K562 (cell line): ENCODE measurements at regions not wholly inside any gene's neighbourhood (a gene's known extent, or its start where the extent isn't known, plus 50 kb on each side); places are given as distances from the start of the nearest gene placed in this dataset.

Experiments
- ATAC-seq: fragments of 200-7000 bp; cut with Tn5 transposase; 3 replicates; pipeline ENCODE4 v1.9.1; 2020; ENCODE audit warnings: moderate library complexity
- BruUV-seq: library from RNA; stranded (reverse); fragments of 400-500 nt; replicated peaks from 2 replicates; lab custom pipeline; 2021; lab: Mats Ljungman, UMichigan
- CTCF ChIA-PET: fragments of 300-600 bp; formaldehyde crosslinking; extraction: SDS; loops from one replicate; lab custom pipeline; 2021; ENCODE audit warnings: low intra/inter-chr PET ratio; lab: Yijun Ruan, JAX
- POLR2A ChIA-PET: fragments of 300-600, 350-650 bp; sonication (Branson Sonifier 250); formaldehyde crosslinking; extraction: SDS; loops from one replicate; lab custom pipeline; 2021; ENCODE audit warnings: antibody characterized with exemption, inconsistent platforms; lab: Yijun Ruan, JAX
- DNase-seq, 4 experiments: peaks; one replicate each; pipeline versions ENCODE4 v3.0.0 to v3.0.0-alpha.2; 2011 to 2018; ENCODE audit warnings: low spot score in 3 of 4, mixed read lengths in 3 of 4; ENCODE audit errors: extremely low read depth in 1 of 4
- FAIRE-seq: peaks from 2 replicates; lab custom pipeline; 2011; peaks lifted over from hg19 to GRCh38; lab: Jason Lieb, UNC
- H2AFZ ChIP-seq: 2 replicates; pipeline ENCODE4 v1.6.0; 2011; ENCODE audit warnings: low read depth, low read length, control low read depth, inconsistent platforms
- H3K27ac ChIP-seq: fragments of 200-600 bp; 3 replicates; pipeline ENCODE4 v1.8.0; 2011; ENCODE audit warnings: low read depth, mild to moderate bottlenecking, control low read depth, inconsistent platforms, low read length, moderate library complexity, mixed read lengths; ENCODE audit errors: extremely low read depth
- H3K27me3 ChIP-seq, 2 experiments: fragments of 300-600 bp in 1 of 2; 2 replicates in 1 of 2; 3 replicates in 1 of 2; pipeline versions ENCODE4 v1.6.0 to v1.8.0; 2011; ENCODE audit warnings: inconsistent platforms in 2 of 2, low read length in 2 of 2, mild to moderate bottlenecking in 1 of 2, mixed read lengths in 1 of 2, moderate library complexity in 1 of 2; ENCODE audit not compliant: control insufficient read depth in 2 of 2, insufficient read depth in 2 of 2
- H3K36me3 ChIP-seq: fragments of 300-600 bp; 3 replicates; pipeline ENCODE4 v1.8.0; 2011; ENCODE audit warnings: mild to moderate bottlenecking, low read length, inconsistent platforms; ENCODE audit not compliant: control insufficient read depth, insufficient read depth
- H3K4me1 ChIP-seq, 2 experiments: fragments of 200-600 bp in 1 of 2; replicated peaks in 1 of 2; 2 replicates in 1 of 2; 3 replicates in 1 of 2; pipeline versions ENCODE4 v1.5.1 to v1.8.0; 2011; ENCODE audit warnings: inconsistent platforms in 2 of 2, low read length in 2 of 2, mild to moderate bottlenecking in 1 of 2, mixed read lengths in 1 of 2, moderate library complexity in 1 of 2; ENCODE audit not compliant: control insufficient read depth in 2 of 2, insufficient read depth in 2 of 2
- H3K4me2 ChIP-seq: 2 replicates; pipeline ENCODE4 v1.6.1; 2011; ENCODE audit warnings: low read length, control low read depth, inconsistent platforms, mixed read lengths; ENCODE audit not compliant: insufficient read depth
- H3K4me3 ChIP-seq: fragments of 200-600 bp; sonication (generic), shearing (Covaris generic); 2 replicates; pipeline ENCODE4 v1.5.1; 2016; ENCODE audit warnings: control low read depth, inconsistent platforms
- H3K79me2 ChIP-seq: fragments of 200-600 bp; 3 replicates; pipeline ENCODE4 v1.8.0; 2011; ENCODE audit warnings: low read length, inconsistent platforms; ENCODE audit not compliant: control insufficient read depth, insufficient read depth
- H3K9ac ChIP-seq, 2 experiments: 2 replicates each; pipeline versions ENCODE4 v1.6.0 to v1.6.1; 2011; ENCODE audit warnings: low read depth in 2 of 2, low read length in 2 of 2, control low read depth in 1 of 2, inconsistent platforms in 1 of 2, mild to moderate bottlenecking in 1 of 2, mixed read lengths in 1 of 2; ENCODE audit not compliant: insufficient read depth in 1 of 2
- H3K9me1 ChIP-seq: one replicate; pipeline ENCODE4 v1.6.0; 2011; ENCODE audit warnings: inconsistent platforms, mild to moderate bottlenecking, low read length, moderate library complexity; ENCODE audit not compliant: control insufficient read depth, insufficient read depth
- H3K9me3 ChIP-seq: replicated peaks from 2 replicates; pipeline ENCODE4 v1.5.1; 2011; ENCODE audit warnings: low read depth, low read length, inconsistent platforms; ENCODE audit not compliant: control insufficient read depth, insufficient read depth
- H4K20me1 ChIP-seq: replicated peaks from 2 replicates; pipeline ENCODE4 v1.6.1; 2011; ENCODE audit warnings: low read length, inconsistent platforms, mixed read lengths; ENCODE audit not compliant: control insufficient read depth, insufficient read depth
- CBX3 ChIP-seq, 2 experiments: IDR thresholded peaks; 1 replicate in 1 of 2; 2 replicates in 1 of 2; pipeline ENCODE4 v1.6.1; 2012; ENCODE audit warnings: inconsistent platforms in 2 of 2, low read length in 2 of 2, borderline replicate concordance in 1 of 2, control low read depth in 1 of 2
- E2F5 ChIP-seq: sonication (generic); formaldehyde crosslinking; IDR thresholded peaks from 2 replicates; pipeline ENCODE4 v1.8.0; 2022; ENCODE audit warnings: mild to moderate bottlenecking, missing genetic modification reagents
- MCM2 ChIP-seq: fragments of 450-650 bp; IDR thresholded peaks from 2 replicates; pipeline ENCODE4 v1.6.1; 2017; ENCODE audit warnings: low read depth, mild to moderate bottlenecking
- PTBP1 ChIP-seq: fragments of 200-400 bp; formaldehyde crosslinking; IDR thresholded peaks from 2 replicates; pipeline ENCODE4 v1.6.1; 2017; ENCODE audit warnings: low read depth, low read length
- ZNF121 ChIP-seq: sonication (generic); formaldehyde crosslinking; conservative IDR thresholded peaks from 2 replicates; pipeline ENCODE4 v1.8.0; 2022; ENCODE audit warnings: missing genetic modification reagents
- ZNF232 ChIP-seq: sonication (generic); formaldehyde crosslinking; IDR thresholded peaks from 2 replicates; pipeline ENCODE4 v1.8.0; 2022; ENCODE audit warnings: mild to moderate bottlenecking, missing genetic modification reagents
- ZNF316 ChIP-seq: fragments of 450-650 bp; IDR thresholded peaks from 2 replicates; pipeline ENCODE4 v1.6.1; 2016
- WGBS: fragments of 100-300 bp; shearing (Covaris generic); methylation state at CpG from one replicate; pipeline ENCODE4 v1.1.6; 2016; ENCODE audit warnings: low coverage, mixed read lengths; ENCODE audit not compliant: insufficient coverage; ENCODE audit errors: missing lambda C conversion rate; 5-methylcytosine and 5-hydroxymethylcytosine counted together
- in situ Hi-C: fragments of 300-500 bp; cut with MboI; formaldehyde crosslinking; loops from 4 replicates; pipeline ENCODE4 v1.15.0; 2018; ENCODE audit warnings: inconsistent platforms, mixed read lengths
- intact Hi-C: fragments of 100-400 bp; cut with micrococcal nuclease; formaldehyde crosslinking; loops from 2 replicates; pipeline ENCODE4 v1.14.2; 2022

DNA sequence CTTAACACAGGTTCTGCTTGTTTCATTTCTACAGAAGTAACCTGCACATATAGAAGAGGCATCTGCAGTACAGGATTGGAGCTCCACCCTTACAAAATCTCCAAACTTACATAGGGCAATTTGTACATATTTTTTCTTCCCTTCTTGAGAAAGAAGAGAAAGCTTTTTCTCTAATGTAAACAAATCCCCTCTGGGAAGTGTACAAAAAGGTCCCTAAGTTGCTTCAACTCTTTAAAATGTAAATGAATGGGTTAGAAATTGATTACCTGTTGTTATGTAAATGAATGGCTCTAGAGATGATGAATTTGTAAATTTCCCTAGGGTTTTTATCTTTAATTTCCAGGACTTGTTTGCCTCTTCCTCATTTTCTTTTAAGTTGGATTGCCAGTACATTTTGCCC, 1183.7 kb downstream of the MRPL39 start:
- Histone ChIP-seq H4K20me1 (no peaks in the 10 kb centered on the region), H3K4me1 (no peaks in the 10 kb centered on the region), H3K9me3 (no peaks in the 10 kb centered on the region), H3K27ac (no peak overlapping the region), H3K27me3 (no peaks in the 10 kb centered on the region), H3K4me2 (no peak overlapping the region), H3K9me1 (no peaks in the 10 kb centered on the region), H3K36me3 (no peaks in the 10 kb centered on the region), H3K9ac (no peak overlapping the region), H3K4me3 (no peak overlapping the region), H3K79me2 (no peaks in the 10 kb centered on the region), H2AFZ (no peak overlapping the region)
- no peak for TF ChIP-seq CBX3 (IDR thresholded peaks at IDR 0.05; ENCODE audit: borderline replicate concordance in 1 of 2, low read length in 2 of 2)
- BruUV-seq: no TSS peak
- in situ Hi-C loops (no loop called here), intact Hi-C loops (no loop called here)
- ChIA-PET CTCF (no interaction called here), POLR2A (no interaction called here)
- no peak for ATAC-seq
- no peak for DNase-seq
- no peak for FAIRE-seq

DNA sequence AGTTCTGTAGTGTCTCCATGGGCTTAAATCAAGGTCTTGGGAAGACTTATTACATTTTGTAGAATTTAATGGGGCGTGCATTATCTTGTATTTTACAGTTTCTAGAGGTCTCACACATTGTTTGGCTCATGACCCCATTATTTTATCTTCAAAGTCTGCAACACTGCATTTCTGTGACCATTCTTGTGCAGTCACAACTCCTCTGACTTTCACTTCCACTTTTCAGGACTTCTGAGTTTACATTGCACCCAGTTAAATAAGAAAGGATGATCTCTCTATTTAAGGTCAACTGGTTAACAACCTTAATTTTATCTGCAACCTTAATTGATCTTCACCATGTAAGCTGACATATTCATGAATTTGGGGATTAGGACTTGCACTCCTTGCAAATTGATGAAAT, 1186.6 kb downstream of the MRPL39 start:
- Histone ChIP-seq H3K36me3 (no peaks in the 10 kb centered on the region), H3K27me3 (no peaks in the 10 kb centered on the region), H3K9me3 (no peaks in the 10 kb centered on the region), H4K20me1 (no peaks in the 10 kb centered on the region), H3K4me3 (no peak overlapping the region), H3K79me2 (no peaks in the 10 kb centered on the region), H3K27ac (no peak overlapping the region), H3K4me1 (no peaks in the 10 kb centered on the region), H2AFZ (no peak overlapping the region), H3K9me1 (no peaks in the 10 kb centered on the region), H3K9ac (no peak overlapping the region), H3K4me2 (no peak overlapping the region)
- intact Hi-C loops: no loop called here
- ATAC-seq (no peak), FAIRE-seq (no peak), DNase-seq (no peak)
- 0% methylated on average over 1 of the region's 1 CpG for WGBS
- CTCF ChIA-PET: no interaction called here
- in situ Hi-C loops: no loop called here
- no TSS peak for BruUV-seq
- POLR2A ChIA-PET: no interaction called here
- no peak for TF ChIP-seq PTBP1
- no peak for TF ChIP-seq MCM2
- no peak for TF ChIP-seq ZNF121
- no peak for TF ChIP-seq E2F5 (CRISPR knock-in tag)
- no peak for TF ChIP-seq ZNF232
- no peak for TF ChIP-seq ZNF316
